GM10266 (cell line): ENCODE measurements at regions not wholly inside any gene's neighbourhood (a gene's known extent, or its start where the extent isn't known, plus 50 kb on each side); places are given as distances from the start of the nearest gene placed in this dataset.

Experiments
- DNase-seq: peaks from one replicate; pipeline ENCODE4 v3.0.0; 2012; ENCODE audit errors: extremely low spot score
- CTCF ChIP-seq: IDR thresholded peaks from 2 replicates; pipeline ENCODE4 v1.5.1; 2012; ENCODE audit warnings: mild to moderate bottlenecking, low read depth; ENCODE audit not compliant: control insufficient read depth, insufficient read depth; ENCODE audit errors: missing control alignments

GRCh38 chr17:26818736-26819135 lies 475.2 kb upstream of the WSB1 start:
- no peak for TF ChIP-seq CTCF

More at GRCh38 chr17:26818736-26819135, 475.2 kb upstream of the WSB1 start:
- DNase-seq, result no peak
